ENCODE measurements at regions not wholly inside any gene's neighbourhood (a gene's known extent, or its start where the extent isn't known, plus 50 kb on each side); places are given as distances from the start of the nearest gene placed in this dataset.

- no peak overlapping the region for H3K9ac ChIP-seq (ENCODE audit: low read depth in 1 of 2, low read length in 2 of 2)
- H3K27ac ChIP-seq (ENCODE audit: low read depth in 1 of 2, low read length in 2 of 2) = no peak overlapping the region
- no peaks in the 10 kb centered on the region for H3K27me3 ChIP-seq (ENCODE audit: control insufficient read depth in 4 of 4, insufficient read depth in 4 of 4, low read length in 3 of 4)
- H3K9me3 ChIP-seq (ENCODE audit: control insufficient read depth in 4 of 4, low read length in 3 of 4) = no peaks in the 10 kb centered on the region
- H3K4me3 ChIP-seq (ENCODE audit: low read depth in 1 of 3, low read length in 3 of 3) = no peak overlapping the region
- DNase-seq (ENCODE audit: low spot score) = no peak
- TF ChIP-seq YY1 (IDR thresholded peaks at IDR 0.05) (no peak), CTCF (IDR thresholded peaks at IDR 0.05; ENCODE audit: low read depth, low read length, missing input control) (no peak), FOXA2 (IDR thresholded peaks at IDR 0.05) (no peak), NR2F2 (IDR thresholded peaks at IDR 0.05) (no peak), JUND (IDR thresholded peaks at IDR 0.05) (no peak), REST (IDR thresholded peaks at IDR 0.05) (no peak), RXRA (IDR thresholded peaks at IDR 0.05) (no peak), EGR1 (IDR thresholded peaks at IDR 0.05; ENCODE audit: low read depth in 2 of 2) (no peak), RAD21 (IDR thresholded peaks at IDR 0.05) (no peak), ZBTB33 (IDR thresholded peaks at IDR 0.05) (no peak), MAX (IDR thresholded peaks at IDR 0.05) (no peak), ATF3 (IDR thresholded peaks at IDR 0.05) (no peak), HNF4G (IDR thresholded peaks at IDR 0.05) (no peak), TAF1 (conservative IDR thresholded peaks at IDR 0.05) (no peak), FOXA1 (IDR thresholded peaks at IDR 0.05) (no peak), GABPA (IDR thresholded peaks at IDR 0.05 in 1 of 2, conservative IDR thresholded peaks at IDR 0.05 in 1 of 2) (no peak), HNF4A (conservative IDR thresholded peaks at IDR 0.05) (no peak), SP1 (IDR thresholded peaks at IDR 0.05) (no peak)
- no peaks in the 10 kb centered on the region for H3K4me1 ChIP-seq (ENCODE audit: control insufficient read depth in 4 of 4, insufficient read depth in 4 of 4, low read length in 3 of 4)
- H3K36me3 ChIP-seq (ENCODE audit: control insufficient read depth in 4 of 4, insufficient read depth in 3 of 4, low read depth in 1 of 4, low read length in 3 of 4) = no peaks in the 10 kb centered on the region
Observed at GRCh38 chr6:101281266-101281665, 112.2 kb upstream of the GRIK2 start.

- Histone ChIP-seq H3K27me3 (ENCODE audit: control insufficient read depth in 4 of 4, insufficient read depth in 4 of 4, low read length in 3 of 4) (no peaks in the 10 kb centered on the region), H3K4me3 (ENCODE audit: low read depth in 1 of 3, low read length in 3 of 3) (no peak overlapping the region), H3K27ac (ENCODE audit: low read depth in 1 of 2, low read length in 2 of 2) (no peak overlapping the region), H3K36me3 (ENCODE audit: control insufficient read depth in 4 of 4, insufficient read depth in 3 of 4, low read depth in 1 of 4, low read length in 3 of 4) (no peaks in the 10 kb centered on the region), H3K4me1 (ENCODE audit: control insufficient read depth in 4 of 4, insufficient read depth in 4 of 4, low read length in 3 of 4) (no peaks in the 10 kb centered on the region), H3K9me3 (ENCODE audit: control insufficient read depth in 4 of 4, low read length in 3 of 4) (no peaks in the 10 kb centered on the region), H3K9ac (ENCODE audit: low read depth in 1 of 2, low read length in 2 of 2) (no peak overlapping the region)
- 82% methylated on average over 6 of the region's 6 CpGs for WGBS
- no peak for DNase-seq (ENCODE audit: low spot score)
- TF ChIP-seq MAX (IDR thresholded peaks at IDR 0.05) (no peak), SP1 (IDR thresholded peaks at IDR 0.05) (no peak), NR2F2 (IDR thresholded peaks at IDR 0.05) (no peak), FOXA1 (IDR thresholded peaks at IDR 0.05) (no peak), TAF1 (conservative IDR thresholded peaks at IDR 0.05) (no peak), HNF4A (conservative IDR thresholded peaks at IDR 0.05) (no peak), RAD21 (IDR thresholded peaks at IDR 0.05) (no peak), EGR1 (IDR thresholded peaks at IDR 0.05; ENCODE audit: low read depth in 2 of 2) (no peak), ZBTB33 (IDR thresholded peaks at IDR 0.05) (no peak), RXRA (IDR thresholded peaks at IDR 0.05) (no peak), JUND (IDR thresholded peaks at IDR 0.05) (no peak)
Observed at GRCh38 chr6:101284131-101284530, 109.4 kb upstream of the GRIK2 start.
